OCI-LY1 (cell line): ENCODE measurements at regions not wholly inside any gene's neighbourhood (a gene's known extent, or its start where the extent isn't known, plus 50 kb on each side); places are given as distances from the start of the nearest gene placed in this dataset.

ENCODE experiments used
- H2AFZ ChIP-seq: fragments of 200-600 bp; sonication (generic), shearing (Covaris generic); 2 replicates; pipeline ENCODE4 v1.6.0; 2014; ENCODE audit warnings: antibody characterized with exemption, mild to moderate bottlenecking, low read length
- H3F3A ChIP-seq: fragments of 200-600 bp; sonication (generic), shearing (Covaris generic); 2 replicates; pipeline ENCODE4 v1.6.0; 2014; ENCODE audit warnings: mild to moderate bottlenecking, antibody characterized with exemption, low read length, moderate library complexity; ENCODE audit not compliant: insufficient read depth
- H3K27ac ChIP-seq: fragments of 200-600 bp; sonication (generic); 2 replicates; pipeline ENCODE4 v1.5.1; 2014; ENCODE audit warnings: low read length, mixed run types, mild to moderate bottlenecking, low read depth; ENCODE audit not compliant: poor library complexity, severe bottlenecking
- H3K27me3 ChIP-seq: fragments of 200-600 bp; sonication (generic); 2 replicates; pipeline ENCODE4 v1.6.0; 2014; ENCODE audit warnings: antibody characterized with exemption, mild to moderate bottlenecking, low read length, moderate library complexity; ENCODE audit not compliant: insufficient read depth
- H3K36me3 ChIP-seq: fragments of 200-600 bp; sonication (generic); 2 replicates; pipeline ENCODE4 v1.6.1; 2014; ENCODE audit warnings: mild to moderate bottlenecking, antibody characterized with exemption, low read length, moderate library complexity, mixed read lengths; ENCODE audit not compliant: insufficient read depth
- H3K4me1 ChIP-seq: fragments of 200-600 bp; sonication (generic); 2 replicates; pipeline ENCODE4 v1.5.1; 2014; ENCODE audit warnings: mild to moderate bottlenecking, low read length, moderate library complexity; ENCODE audit not compliant: insufficient read depth, severe bottlenecking
- H3K4me2 ChIP-seq: fragments of 200-600 bp; sonication (generic), shearing (Covaris generic); 2 replicates; pipeline ENCODE4 v1.6.1; 2014; ENCODE audit warnings: low read length
- H3K4me3 ChIP-seq: fragments of 200-600 bp; sonication (generic); 2 replicates; pipeline ENCODE4 v1.5.1; 2014; ENCODE audit warnings: low read length, low read depth, mild to moderate bottlenecking, mixed read lengths; ENCODE audit not compliant: poor library complexity, severe bottlenecking
- H3K79me2 ChIP-seq: fragments of 200-600 bp; shearing (Covaris generic); 2 replicates; pipeline ENCODE4 v1.6.1; 2016; ENCODE audit warnings: mixed run types, low read length, mixed read lengths; ENCODE audit not compliant: insufficient read depth
- H3K9ac ChIP-seq: fragments of 200-600 bp; sonication (generic), shearing (Covaris generic); 2 replicates; pipeline ENCODE4 v1.6.1; 2014; ENCODE audit warnings: mild to moderate bottlenecking, low read length, mixed read lengths
- H3K9me2 ChIP-seq: fragments of 200-600 bp; sonication (generic), shearing (Covaris generic); 2 replicates; pipeline ENCODE4 v1.6.1; 2014; ENCODE audit warnings: low read depth, mild to moderate bottlenecking, low read length, mixed read lengths
- H3K9me3 ChIP-seq: fragments of 200-600 bp; shearing (Covaris generic); 2 replicates; pipeline ENCODE4 v1.6.1; 2014; ENCODE audit warnings: low read length, mixed read lengths
- H4K20me1 ChIP-seq: fragments of 200-600 bp; sonication (generic), shearing (Covaris generic); 2 replicates; pipeline ENCODE4 v1.6.0; 2016; ENCODE audit warnings: mild to moderate bottlenecking, low read length; ENCODE audit not compliant: insufficient read depth
- CTCF ChIP-seq: fragments of 200-600 bp; sonication (generic), shearing (Covaris generic); IDR thresholded peaks from 2 replicates; pipeline ENCODE4 v1.5.1; 2017; ENCODE audit warnings: mild to moderate bottlenecking, antibody characterized with exemption, low read length, moderate library complexity, mixed read lengths
- EZH2 ChIP-seq: fragments of 200-600 bp; sonication (generic), shearing (Covaris generic); IDR thresholded peaks from 2 replicates; pipeline ENCODE4 v1.8.0; 2017; ENCODE audit warnings: borderline replicate concordance, mixed run types, mild to moderate bottlenecking, antibody characterized with exemption, low read length, moderate library complexity, mixed read lengths

- Histone ChIP-seq H4K20me1 (no peaks in the 10 kb centered on the region), H3K79me2 (no peaks in the 10 kb centered on the region), H3F3A (no peaks in the 10 kb centered on the region), H3K9me3 (no peaks in the 10 kb centered on the region), H3K27me3 (no peaks in the 10 kb centered on the region), H3K9me2 (no peaks in the 10 kb centered on the region; the same call in 1 of the 2 replicates), H3K4me3 (no peak overlapping the region), H3K9ac (no peak overlapping the region), H3K27ac (no peak overlapping the region), H3K4me2 (no peak overlapping the region), H2AFZ (no peak overlapping the region), H3K36me3 (no peaks in the 10 kb centered on the region), H3K4me1 (no peaks in the 10 kb centered on the region)
- TF ChIP-seq CTCF: no peak
- no peak for TF ChIP-seq EZH2
These were observed 620.9 kb upstream of the CDH8 start for GRCh38 chr16:62657116-62657515.

GRCh38 chr16:62652441-62653120, 616.3 kb upstream of the CDH8 start:
- Histone ChIP-seq H3K27me3 (no peaks in the 10 kb centered on the region), H2AFZ (no peak overlapping the region), H3K9ac (no peak overlapping the region), H3K79me2 (no peaks in the 10 kb centered on the region), H4K20me1 (no peaks in the 10 kb centered on the region), H3K9me3 (no peaks in the 10 kb centered on the region), H3F3A (no peaks in the 10 kb centered on the region), H3K36me3 (no peaks in the 10 kb centered on the region), H3K27ac (no peak overlapping the region), H3K4me2 (no peak overlapping the region), H3K4me1 (no peaks in the 10 kb centered on the region), H3K9me2 (no peaks in the 10 kb centered on the region; the same call in 1 of the 2 replicates), H3K4me3 (no peak overlapping the region)
- TF ChIP-seq EZH2: no peak
- TF ChIP-seq CTCF: no peak

- no peak overlapping the region for H3K4me3 ChIP-seq
- H3K4me2 ChIP-seq: no peak overlapping the region
- no peaks in the 10 kb centered on the region for H3K9me2 ChIP-seq
- H3K9me3 ChIP-seq: no peaks in the 10 kb centered on the region
- H3K27ac ChIP-seq: no peak overlapping the region
- H3K79me2 ChIP-seq: no peaks in the 10 kb centered on the region
- peaks cover 14% of the 10 kb centered on the region for H3K4me1 ChIP-seq
- no peaks in the 10 kb centered on the region for H3K36me3 ChIP-seq
- H4K20me1 ChIP-seq: no peaks in the 10 kb centered on the region
- H3K27me3 ChIP-seq: no peaks in the 10 kb centered on the region
- no peak overlapping the region for H2AFZ ChIP-seq
- H3K9ac ChIP-seq: no peak overlapping the region
- no peaks in the 10 kb centered on the region for H3F3A ChIP-seq
- TF ChIP-seq EZH2 (no peak), CTCF (no peak)
These were observed 612.0 kb upstream of the CDH8 start for GRCh38 chr16:62648256-62648655.
